ENCODE measurements at regions not wholly inside any gene's neighbourhood (a gene's known extent, or its start where the extent isn't known, plus 50 kb on each side); places are given as distances from the start of the nearest gene placed in this dataset.

- ATAC-seq, result no peak
- no peak for TF ChIP-seq CTCF (IDR thresholded peaks at IDR 0.05)
- intact Hi-C loops (cut with DNase I, micrococcal nuclease), result no loop called here
- no peak for DNase-seq
- no peaks in the 10 kb centered on the region for H3K9me3 ChIP-seq
- no peaks in the 10 kb centered on the region for H3K4me1 ChIP-seq (ENCODE audit: low read depth)
- no peak overlapping the region for H3K4me3 ChIP-seq
- H3K36me3 ChIP-seq (ENCODE audit: low read depth), result no peaks in the 10 kb centered on the region
Observed at GRCh38 chr12:11446372-11446771, 51.0 kb upstream of the PRB2 start.

GRCh38 chr12:11457996-11458645 is 62.8 kb upstream of the PRB2 start:
- ATAC-seq, result no peak
- no peak for DNase-seq
- intact Hi-C loops (cut with DNase I, micrococcal nuclease), result no loop called here

GRCh38 chr12:11460343-11461023 is 65.1 kb upstream of the PRB2 start:
- no peak for TF ChIP-seq CTCF (IDR thresholded peaks at IDR 0.05)
- ATAC-seq, result no peak
- intact Hi-C loops (cut with DNase I, micrococcal nuclease), result no loop called here

More at GRCh38 chr12:11457996-11458645, 62.8 kb upstream of the PRB2 start:
- Histone ChIP-seq H3K36me3 (ENCODE audit: low read depth) (no peaks in the 10 kb centered on the region), H3K4me3 (no peak overlapping the region), H3K9me3 (no peaks in the 10 kb centered on the region), H3K4me1 (ENCODE audit: low read depth) (no peaks in the 10 kb centered on the region)
- TF ChIP-seq CTCF (IDR thresholded peaks at IDR 0.05), result no peak

GRCh38 chr12:11461433-11461832 is 66.1 kb upstream of the PRB2 start:
- TF ChIP-seq CTCF (IDR thresholded peaks at IDR 0.05), result no peak
- Histone ChIP-seq H3K4me3 (no peak overlapping the region), H3K4me1 (ENCODE audit: low read depth) (no peaks in the 10 kb centered on the region), H3K9me3 (no peaks in the 10 kb centered on the region), H3K36me3 (ENCODE audit: low read depth) (no peaks in the 10 kb centered on the region)
- DNase-seq (no peak), ATAC-seq (no peak)
- intact Hi-C loops (cut with DNase I, micrococcal nuclease), result no loop called here

More at GRCh38 chr12:11460343-11461023, 65.1 kb upstream of the PRB2 start:
- Histone ChIP-seq H3K36me3 (ENCODE audit: low read depth) (no peaks in the 10 kb centered on the region), H3K9me3 (no peaks in the 10 kb centered on the region), H3K4me1 (ENCODE audit: low read depth) (no peaks in the 10 kb centered on the region), H3K4me3 (no peak overlapping the region)
- DNase-seq, result no peak

GRCh38 chr12:11477110-11477509 is 81.7 kb upstream of the PRB2 start:
- no peaks in the 10 kb centered on the region for H3K36me3 ChIP-seq (ENCODE audit: low read depth)
- no peak for TF ChIP-seq CTCF (IDR thresholded peaks at IDR 0.05)
- DNase-seq (no peak), ATAC-seq (no peak)
- intact Hi-C loops (cut with DNase I, micrococcal nuclease), result no loop called here
- H3K4me1 ChIP-seq (ENCODE audit: low read depth), result no peaks in the 10 kb centered on the region
- H3K9me3 ChIP-seq, result no peaks in the 10 kb centered on the region
- H3K4me3 ChIP-seq, result no peak overlapping the region

Data from mucosa of descending colon (tissue), 3 donors.